ENCODE measurements at regions not wholly inside any gene's neighbourhood (a gene's known extent, or its start where the extent isn't known, plus 50 kb on each side); places are given as distances from the start of the nearest gene placed in this dataset.

- no peak for DNase-seq (ENCODE audit: low read depth)
- no peak overlapping the region for H3K4me3 ChIP-seq (ENCODE audit: low read depth, low read length)
- TF ChIP-seq, protein P1, sequence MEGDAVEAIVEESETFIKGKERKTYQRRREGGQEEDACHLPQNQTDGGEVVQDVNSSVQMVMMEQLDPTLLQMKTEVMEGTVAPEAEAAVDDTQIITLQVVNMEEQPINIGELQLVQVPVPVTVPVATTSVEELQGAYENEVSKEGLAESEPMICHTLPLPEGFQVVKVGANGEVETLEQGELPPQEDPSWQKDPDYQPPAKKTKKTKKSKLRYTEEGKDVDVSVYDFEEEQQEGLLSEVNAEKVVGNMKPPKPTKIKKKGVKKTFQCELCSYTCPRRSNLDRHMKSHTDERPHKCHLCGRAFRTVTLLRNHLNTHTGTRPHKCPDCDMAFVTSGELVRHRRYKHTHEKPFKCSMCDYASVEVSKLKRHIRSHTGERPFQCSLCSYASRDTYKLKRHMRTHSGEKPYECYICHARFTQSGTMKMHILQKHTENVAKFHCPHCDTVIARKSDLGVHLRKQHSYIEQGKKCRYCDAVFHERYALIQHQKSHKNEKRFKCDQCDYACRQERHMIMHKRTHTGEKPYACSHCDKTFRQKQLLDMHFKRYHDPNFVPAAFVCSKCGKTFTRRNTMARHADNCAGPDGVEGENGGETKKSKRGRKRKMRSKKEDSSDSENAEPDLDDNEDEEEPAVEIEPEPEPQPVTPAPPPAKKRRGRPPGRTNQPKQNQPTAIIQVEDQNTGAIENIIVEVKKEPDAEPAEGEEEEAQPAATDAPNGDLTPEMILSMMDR (IDR thresholded peaks at IDR 0.05; ENCODE audit: insufficient read depth, low read depth, low read length, missing control alignments) = no peak
These were observed 283.5 kb upstream of the PPP2R2D start for GRCh38 chr10:131617113-131617858.

DNA sequence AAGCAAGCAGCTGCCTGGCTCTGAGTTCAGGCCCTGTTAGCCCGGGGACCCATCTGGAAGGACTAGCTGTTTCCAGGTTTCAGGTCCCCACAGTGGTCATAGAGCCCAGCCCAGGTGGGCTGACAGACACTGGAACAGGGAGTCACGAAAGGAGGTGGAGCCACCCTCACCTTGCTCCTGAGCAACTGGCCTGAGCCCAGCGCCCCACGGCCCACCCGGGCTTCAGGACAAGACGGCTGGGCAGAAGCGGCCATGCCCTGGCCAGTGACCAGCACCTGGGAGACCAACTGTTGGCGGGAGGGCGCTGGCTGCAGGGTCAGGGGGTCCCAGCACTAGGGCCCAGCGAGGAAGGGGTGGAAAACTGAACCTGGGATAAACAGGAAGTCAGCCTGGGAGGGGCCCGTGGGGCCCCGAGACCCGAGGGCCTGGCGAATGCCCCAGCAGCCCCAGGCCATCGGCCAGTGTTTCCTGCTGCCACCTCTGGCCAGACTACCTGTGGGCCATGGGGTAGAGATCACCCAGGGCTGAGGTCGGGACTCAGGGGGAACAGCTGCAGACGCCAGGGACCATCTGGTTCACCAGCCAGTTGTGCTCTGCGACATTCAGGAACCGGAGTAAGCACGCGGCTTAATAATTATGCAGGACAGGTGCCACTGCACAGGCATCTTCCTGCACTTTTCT, 282.1 kb upstream of the PPP2R2D start:
- H3K4me3 ChIP-seq (ENCODE audit: low read depth, low read length) = no peak overlapping the region
- TF ChIP-seq, protein P1 (IDR thresholded peaks at IDR 0.05; ENCODE audit: insufficient read depth, low read depth, low read length, missing control alignments) = no peak

GRCh38 chr10:131620314-131620713, 280.5 kb upstream of the PPP2R2D start:
- no peak for DNase-seq (ENCODE audit: low read depth)
- no peak overlapping the region for H3K4me3 ChIP-seq (ENCODE audit: low read depth, low read length)
- TF ChIP-seq, protein P1 (IDR thresholded peaks at IDR 0.05; ENCODE audit: insufficient read depth, low read depth, low read length, missing control alignments) = no peak

More for the DNA sequence above, 282.1 kb upstream of the PPP2R2D start:
- DNase-seq (ENCODE audit: low read depth) = no peak

DNA sequence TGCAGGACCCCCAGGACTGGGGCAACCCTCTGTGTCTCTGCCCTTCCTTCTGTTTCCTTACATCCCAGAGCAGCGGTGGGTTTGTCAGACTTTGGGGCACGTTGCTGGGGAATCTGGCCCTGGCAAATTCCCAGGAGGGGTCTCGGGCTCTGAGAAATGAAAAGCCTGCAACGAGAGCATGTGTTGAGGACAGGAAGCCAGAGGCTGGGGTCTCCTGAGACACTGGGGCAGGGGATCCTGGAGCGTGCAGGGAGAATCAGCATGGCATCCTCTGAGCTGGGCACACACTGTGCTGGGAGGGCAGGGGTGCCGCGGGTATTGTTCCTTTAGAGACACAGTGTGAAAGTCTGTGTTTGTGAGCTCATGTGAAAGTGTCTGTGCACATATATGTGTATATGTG, 279.9 kb upstream of the PPP2R2D start:
- no peak overlapping the region for H3K4me3 ChIP-seq (ENCODE audit: low read depth, low read length)
- TF ChIP-seq, protein P1 (IDR thresholded peaks at IDR 0.05; ENCODE audit: insufficient read depth, low read depth, low read length, missing control alignments) = no peak
- DNase-seq (ENCODE audit: low read depth) = no peak

DNA sequence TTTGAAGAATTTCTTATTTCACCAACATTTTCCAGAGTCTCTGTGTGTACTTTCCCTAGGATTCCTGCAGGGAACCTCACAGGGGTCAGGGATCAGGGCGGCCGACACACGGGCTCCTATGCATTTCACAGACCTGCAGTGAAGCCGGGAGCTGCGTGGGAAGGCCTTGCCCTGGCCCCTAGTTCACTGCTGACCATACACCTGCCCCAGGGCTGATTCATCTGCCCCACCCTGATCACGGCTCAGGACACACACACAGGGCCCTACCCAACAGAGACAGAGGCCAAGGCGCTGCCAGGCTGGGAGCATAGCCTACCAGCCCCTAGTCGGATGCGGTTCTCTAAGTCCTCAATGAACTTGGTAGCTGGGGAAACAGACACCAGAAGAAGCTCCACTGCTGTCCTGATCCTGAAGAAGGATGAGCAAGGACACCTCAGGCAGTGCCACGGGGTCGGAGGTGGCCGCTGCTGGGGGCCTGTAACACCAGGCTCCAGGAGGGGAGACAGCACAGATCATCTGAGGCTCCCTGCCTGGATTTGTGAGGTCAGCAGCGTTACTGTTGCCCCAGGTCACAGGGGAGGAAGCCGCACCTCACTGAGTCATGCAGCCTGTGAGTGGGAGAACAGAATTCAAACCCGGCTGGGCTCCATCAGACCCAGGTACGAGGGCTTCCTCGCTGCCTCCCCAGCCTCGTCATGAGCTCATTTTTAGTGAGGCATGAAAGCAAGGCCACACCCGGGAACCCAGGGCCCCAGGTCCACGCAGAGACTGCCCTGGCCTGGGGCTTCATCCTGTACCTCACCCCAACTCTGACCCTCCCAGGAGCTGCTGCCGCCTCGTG, 278.8 kb upstream of the PPP2R2D start:
- no peak for DNase-seq (ENCODE audit: low read depth)
- TF ChIP-seq, protein P1 (IDR thresholded peaks at IDR 0.05; ENCODE audit: insufficient read depth, low read depth, low read length, missing control alignments) = no peak
- no peak overlapping the region for H3K4me3 ChIP-seq (ENCODE audit: low read depth, low read length)

GRCh38 chr10:131625041-131625440, 275.8 kb upstream of the PPP2R2D start:
- DNase-seq (ENCODE audit: low read depth) = no peak
- no peak overlapping the region for H3K4me3 ChIP-seq (ENCODE audit: low read depth, low read length)
- TF ChIP-seq, protein P1 (IDR thresholded peaks at IDR 0.05; ENCODE audit: insufficient read depth, low read depth, low read length, missing control alignments) = no peak
